HG02852 (cell line): ENCODE measurements at regions not wholly inside any gene's neighbourhood (a gene's known extent, or its start where the extent isn't known, plus 50 kb on each side); places are given as distances from the start of the nearest gene placed in this dataset.
"Not testable (repeated sequence)": the region's sequence is repeated elsewhere in the genome, so short reads cannot be mapped to it uniquely, and the experiment has no call there.

Source experiments
- ATAC-seq: cut with Tn5 transposase; IDR thresholded peaks from one replicate; pipeline ENCODE4 v1.9.1; 2021; ENCODE audit warnings: mild to moderate bottlenecking, moderate library complexity; ENCODE audit not compliant: unreplicated experiment

- no peak for ATAC-seq
Observed at GRCh38 chr11:82233201-82233600, 500.5 kb downstream of the FAM181B start.

DNA sequence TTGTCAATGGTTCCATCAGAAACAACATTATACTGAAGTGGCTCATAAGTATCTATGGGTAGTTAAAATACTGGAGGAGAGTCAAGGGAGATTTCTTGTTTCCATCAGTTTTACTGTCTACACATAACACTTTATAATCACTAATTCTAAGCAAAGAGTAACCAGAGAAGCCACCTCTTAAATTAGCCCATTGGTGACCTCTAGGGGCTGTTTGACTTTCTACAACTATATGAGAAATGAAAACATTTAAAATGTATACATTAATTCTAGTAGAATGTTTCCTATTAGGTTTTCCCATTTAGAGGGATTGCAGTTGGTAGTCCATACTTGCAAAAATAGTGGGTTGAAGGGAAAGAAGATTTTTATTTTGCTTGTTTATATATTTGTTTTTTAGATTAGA is 504.3 kb downstream of the FAM181B start:
- ATAC-seq = no peak

DNA sequence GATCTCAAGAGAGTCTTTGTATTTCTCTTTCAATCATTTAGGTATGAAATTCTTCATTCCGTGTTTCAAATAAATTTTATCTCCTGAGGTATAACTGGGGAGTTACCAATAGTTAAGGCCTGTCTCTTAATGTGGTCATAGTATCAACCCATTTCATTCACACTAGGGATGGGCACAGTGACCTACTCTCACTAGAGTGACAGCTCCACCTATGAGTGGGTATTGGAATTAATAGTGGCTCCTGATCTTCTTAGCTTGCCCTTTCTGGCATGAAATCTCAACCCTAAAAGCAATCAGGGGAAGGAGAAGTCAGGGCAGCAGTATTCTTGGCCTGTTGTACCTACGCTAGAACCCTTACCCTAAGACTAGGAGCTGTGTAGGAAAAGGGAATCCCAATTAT is 507.7 kb downstream of the FAM181B start:
- ATAC-seq = no peak

DNA sequence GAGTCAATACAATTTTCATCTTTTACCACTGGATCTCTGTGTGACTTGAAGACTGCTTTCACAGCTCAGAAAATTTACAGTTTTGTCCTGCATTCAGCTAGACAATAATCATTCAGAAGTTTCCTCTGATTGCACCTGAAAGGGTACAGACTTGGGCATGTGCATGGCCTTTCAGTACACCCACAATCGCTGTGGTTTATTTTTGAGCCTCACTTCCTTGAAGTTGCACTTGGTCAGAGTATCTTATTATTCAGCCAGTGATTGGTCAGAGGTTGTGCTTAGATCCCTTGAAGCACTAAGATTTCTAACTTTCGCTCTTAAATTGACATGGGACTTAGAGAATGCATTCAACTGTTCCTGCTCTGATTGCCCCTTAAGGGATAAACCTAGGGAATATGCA is 508.2 kb downstream of the FAM181B start:
- ATAC-seq = no peak

- ATAC-seq = no peak
Observed at GRCh38 chr11:82216927-82217570, 516.6 kb downstream of the FAM181B start.

DNA sequence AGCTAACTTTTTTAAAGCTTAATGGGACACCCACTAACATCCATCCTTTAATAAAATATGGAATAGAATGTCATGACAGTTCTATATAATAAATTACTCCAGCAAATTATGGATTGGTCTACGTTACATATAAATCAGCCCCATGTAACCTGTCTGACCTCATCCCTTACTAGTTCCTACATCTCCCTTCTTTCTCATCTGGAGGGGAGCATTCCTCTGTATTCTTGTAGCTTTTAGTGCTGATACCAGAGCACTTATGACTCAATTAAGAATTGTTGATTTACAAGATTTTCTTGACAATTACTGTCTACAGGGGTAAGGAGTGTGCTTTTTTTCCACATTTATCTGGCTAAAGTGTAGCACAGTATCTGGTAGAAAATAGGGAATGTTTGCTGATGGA is 523.7 kb downstream of the FAM181B start:
- ATAC-seq = no peak

- ATAC-seq = no peak
Observed at GRCh38 chr11:82195283-82195682, 538.4 kb downstream of the FAM181B start.

- ATAC-seq = peak; percentile 92
Observed at GRCh38 chr11:82194521-82194920, 539.1 kb downstream of the FAM181B start.

GRCh38 chr11:82191695-82192094 is 542.0 kb downstream of the FAM181B start:
- ATAC-seq = no peak

GRCh38 chr11:82185925-82186324 is 547.7 kb downstream of the FAM181B start:
- ATAC-seq = no peak

GRCh38 chr11:82184966-82185365 is 548.7 kb downstream of the FAM181B start:
- no peak for ATAC-seq

DNA sequence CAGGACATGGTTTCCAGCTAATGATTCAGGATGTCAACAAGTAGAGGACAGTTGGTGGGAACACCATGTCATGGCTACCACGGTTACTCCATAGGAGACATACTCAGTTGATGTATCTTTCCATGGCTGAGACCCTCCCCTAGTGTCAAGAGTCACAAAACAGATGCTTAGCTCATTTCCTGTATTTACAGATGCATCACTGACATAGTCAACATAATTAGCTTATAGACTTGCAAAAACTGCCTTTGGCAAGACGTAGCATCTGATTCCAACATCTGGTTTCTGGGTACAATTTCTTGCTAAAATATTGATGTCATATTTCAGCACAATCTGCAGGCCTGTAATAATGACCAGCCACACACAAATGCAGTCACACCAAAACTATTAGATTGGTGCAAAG is 550.3 kb downstream of the FAM181B start:
- no peak for ATAC-seq

DNA sequence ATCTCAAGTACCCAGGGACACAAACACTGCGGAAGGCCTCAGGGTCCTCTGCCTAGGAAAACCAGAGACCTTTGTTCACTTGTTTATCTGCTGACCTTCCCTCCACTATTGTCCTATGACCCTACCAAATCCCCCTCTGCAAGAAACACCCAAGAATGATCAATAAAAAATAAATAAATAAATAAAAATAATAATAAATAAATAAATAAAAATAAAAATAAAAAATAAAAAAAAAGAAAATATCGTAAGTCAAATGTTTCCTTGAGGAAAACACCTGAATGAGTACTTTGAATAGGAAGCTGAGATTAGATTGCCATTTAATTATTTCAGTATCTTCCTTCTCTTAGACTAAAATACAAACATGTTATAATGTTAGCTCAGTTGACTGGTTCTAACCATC is 551.0 kb downstream of the FAM181B start:
- not testable (repeated sequence) for ATAC-seq

GRCh38 chr11:82181796-82182195 is 551.9 kb downstream of the FAM181B start:
- not testable (repeated sequence) for ATAC-seq

- ATAC-seq = no peak
Observed at GRCh38 chr11:82176945-82177344, 556.7 kb downstream of the FAM181B start.

- no peak for ATAC-seq
Observed at GRCh38 chr11:82176365-82176764, 557.3 kb downstream of the FAM181B start.

DNA sequence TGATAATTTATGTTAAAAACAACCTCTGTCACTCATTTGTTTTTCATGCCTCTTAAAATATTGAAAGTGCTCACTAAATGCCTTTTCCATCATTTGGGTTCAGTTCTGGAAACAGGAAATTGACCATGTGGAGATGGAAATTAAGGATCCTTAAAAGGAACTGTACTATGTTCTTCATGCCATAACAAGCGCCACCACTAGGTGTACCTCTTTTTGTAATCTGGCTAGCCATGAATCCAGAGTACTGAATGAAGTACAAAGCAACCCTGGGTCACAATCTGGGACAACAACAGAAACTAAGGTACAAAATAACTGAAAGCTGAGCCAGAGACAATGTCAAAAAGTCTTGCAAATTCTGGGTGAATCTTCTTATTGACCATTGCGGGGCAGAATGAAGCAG is 559.1 kb downstream of the FAM181B start:
- peak; percentile 57 for ATAC-seq

- ATAC-seq = no peak
Observed at GRCh38 chr11:82146789-82147188, 586.9 kb downstream of the FAM181B start.

DNA sequence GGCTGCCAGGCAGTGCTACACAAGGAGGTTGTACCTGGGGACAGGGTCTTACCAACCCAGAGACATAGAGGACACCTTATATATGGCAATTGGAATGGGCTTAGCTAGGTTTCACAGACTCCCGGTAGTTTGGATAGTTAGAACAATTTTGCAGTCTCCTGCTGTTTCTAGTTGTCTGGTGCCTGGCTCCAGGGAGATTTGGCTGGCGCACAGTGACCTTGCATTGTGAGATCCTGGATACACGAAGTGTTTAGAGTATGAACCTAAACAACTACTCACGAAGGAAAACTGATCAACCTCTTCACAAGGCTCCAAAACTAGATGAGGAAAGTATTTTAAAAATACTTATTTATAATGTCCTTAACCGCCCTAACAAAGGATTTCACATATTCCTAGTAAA is 614.7 kb downstream of the FAM181B start:
- ATAC-seq = no peak

GRCh38 chr11:82117362-82117761 is 616.3 kb downstream of the FAM181B start:
- no peak for ATAC-seq

- no peak for ATAC-seq
Observed at GRCh38 chr11:82105331-82105998, 628.2 kb downstream of the FAM181B start.

DNA sequence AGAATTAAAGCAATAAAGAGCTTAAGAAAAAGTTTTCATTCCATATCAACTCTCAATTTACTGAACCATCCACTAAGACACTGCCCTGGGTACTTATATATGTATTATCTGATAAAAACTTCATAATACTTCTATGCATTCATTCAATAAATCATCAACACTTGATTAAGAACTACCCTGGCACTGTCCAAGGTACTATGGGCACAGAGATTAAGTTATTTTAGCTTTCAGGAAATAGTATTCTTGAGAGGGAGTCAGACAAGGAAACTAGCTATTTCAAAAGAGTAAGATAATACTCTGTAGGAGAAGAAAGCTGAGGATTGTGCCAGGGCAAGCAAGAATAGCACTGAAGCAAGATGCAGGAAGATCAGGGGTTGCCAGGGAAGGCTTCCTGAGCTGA is 640.8 kb downstream of the FAM181B start:
- no peak for ATAC-seq

DNA sequence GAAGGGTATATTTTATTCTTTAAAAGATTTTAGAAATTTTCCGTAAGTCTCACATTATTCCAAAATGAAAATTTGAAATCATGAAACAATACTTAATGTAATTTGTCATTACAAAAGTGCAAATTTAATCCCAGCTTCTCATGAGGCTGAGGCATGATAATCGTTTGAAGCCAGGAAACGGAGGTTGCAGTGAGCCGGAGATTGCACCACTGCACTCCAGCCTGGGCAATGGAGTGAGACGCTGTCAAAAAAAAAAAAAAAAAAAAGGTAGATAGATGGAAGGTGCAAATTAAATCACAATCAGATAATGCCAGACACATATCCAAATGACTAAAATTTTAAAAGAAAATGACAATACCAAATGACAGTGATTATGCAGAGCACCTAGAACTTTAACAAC is 644.2 kb downstream of the FAM181B start:
- ATAC-seq = no peak
